Liver (tissue), 8 donors: ENCODE measurements at regions not wholly inside any gene's neighbourhood (a gene's known extent, or its start where the extent isn't known, plus 50 kb on each side); places are given as distances from the start of the nearest gene placed in this dataset.

ENCODE experiments used
- DNase-seq: peaks from one replicate; pipeline ENCODE4 v3.0.0-alpha.2; 2017; ENCODE audit warnings: low spot score
- H3K27ac ChIP-seq, 2 donors: one replicate each; pipeline ENCODE4 v1.7.0; 2013; ENCODE audit warnings: inconsistent platforms in 2 of 2, low read length in 2 of 2, control low read depth in 1 of 2, low read depth in 1 of 2, mild to moderate bottlenecking in 1 of 2
- H3K27me3 ChIP-seq, 4 donors: one replicate each; pipeline versions ENCODE4 v1.6.1 to v1.7.0; 2013; ENCODE audit warnings: low read length in 3 of 4, inconsistent platforms in 1 of 4, mild to moderate bottlenecking in 1 of 4, moderate library complexity in 1 of 4; ENCODE audit not compliant: control insufficient read depth in 4 of 4, insufficient read depth in 4 of 4
- H3K36me3 ChIP-seq, 4 donors: one replicate each; pipeline versions ENCODE4 v1.6.1 to v1.7.0; 2013; ENCODE audit warnings: low read length in 3 of 4, mild to moderate bottlenecking in 3 of 4, low read depth in 1 of 4, moderate library complexity in 1 of 4; ENCODE audit not compliant: control insufficient read depth in 4 of 4, insufficient read depth in 3 of 4
- H3K4me1 ChIP-seq, 4 donors: one replicate each; pipeline versions ENCODE4 v1.6.1 to v1.7.0; 2013; ENCODE audit warnings: low read length in 3 of 4, mild to moderate bottlenecking in 3 of 4, moderate library complexity in 1 of 4; ENCODE audit not compliant: control insufficient read depth in 4 of 4, insufficient read depth in 4 of 4
- H3K4me3 ChIP-seq, 3 donors: one replicate each; pipeline versions ENCODE4 v1.6.1 to v1.7.0; 2013; ENCODE audit warnings: low read length in 3 of 3, control low read depth in 1 of 3, low read depth in 1 of 3, mild to moderate bottlenecking in 1 of 3
- H3K9ac ChIP-seq, 2 donors: one replicate each; pipeline ENCODE4 v1.7.0; 2013; ENCODE audit warnings: low read length in 2 of 2, mild to moderate bottlenecking in 2 of 2, moderate library complexity in 2 of 2, control low read depth in 1 of 2, low read depth in 1 of 2
- H3K9me3 ChIP-seq, 4 donors: one replicate each; pipeline versions ENCODE4 v1.6.1 to v1.7.0; 2013; ENCODE audit warnings: low read length in 3 of 4; ENCODE audit not compliant: control insufficient read depth in 4 of 4
- EGR1 ChIP-seq, 2 donors: IDR thresholded peaks; 2 replicates each; pipeline ENCODE4 v1.6.1; 2016 to 2018; ENCODE audit warnings: antibody characterized with exemption in 2 of 2, low read depth in 2 of 2
- FOXA1 ChIP-seq: IDR thresholded peaks from 2 replicates; pipeline ENCODE4 v1.6.1; 2016; ENCODE audit warnings: antibody characterized with exemption
- FOXA2 ChIP-seq: IDR thresholded peaks from 2 replicates; pipeline ENCODE4 v1.6.1; 2016; ENCODE audit warnings: antibody characterized with exemption
- GABPA ChIP-seq, 2 donors: IDR thresholded peaks in 1 of 2; conservative IDR thresholded peaks in 1 of 2; 2 replicates each; pipeline ENCODE4 v1.6.1; 2016; ENCODE audit warnings: antibody characterized with exemption in 2 of 2, mild to moderate bottlenecking in 1 of 2, moderate library complexity in 1 of 2
- HNF4A ChIP-seq, 2 donors: conservative IDR thresholded peaks; 2 replicates each; pipeline ENCODE4 v1.6.1; 2016; ENCODE audit warnings: antibody characterized with exemption in 2 of 2, mild to moderate bottlenecking in 2 of 2
- HNF4G ChIP-seq: IDR thresholded peaks from 2 replicates; pipeline ENCODE4 v1.6.1; 2016; ENCODE audit warnings: antibody characterized with exemption
- JUND ChIP-seq, 2 donors: IDR thresholded peaks; 2 replicates each; pipeline ENCODE4 v1.6.1; 2016; ENCODE audit warnings: antibody characterized with exemption in 2 of 2
- NR2F2 ChIP-seq: IDR thresholded peaks from 2 replicates; pipeline ENCODE4 v1.6.1; 2016; ENCODE audit warnings: antibody characterized with exemption
- RAD21 ChIP-seq, 2 donors: IDR thresholded peaks; 2 replicates each; pipeline ENCODE4 v1.6.1; 2016; ENCODE audit warnings: antibody characterized with exemption in 2 of 2, mild to moderate bottlenecking in 2 of 2
- SP1 ChIP-seq: IDR thresholded peaks from 2 replicates; pipeline ENCODE4 v1.6.1; 2018; ENCODE audit warnings: antibody characterized with exemption, mild to moderate bottlenecking
- YY1 ChIP-seq: IDR thresholded peaks from 2 replicates; pipeline ENCODE4 v1.6.1; 2016; ENCODE audit warnings: antibody characterized with exemption, mild to moderate bottlenecking
- WGBS: extraction: QIAGEN DNeasy Blood & Tissue Kit; methylation state at CpG from one replicate; pipeline ENCODE4 v1.1.7; 2013; 5-methylcytosine and 5-hydroxymethylcytosine counted together
- TF ChIP-seq, protein P1 (sequence below): IDR thresholded peaks from 2 replicates; pipeline ENCODE4 v1.6.1; 2016; ENCODE audit warnings: antibody characterized with exemption
- TF ChIP-seq, protein P2 (sequence below): fragments of 150-350 bp; IDR thresholded peaks from 2 replicates; pipeline ENCODE4 v1.5.1; 2017; ENCODE audit warnings: improper control_type of control experiment, low read depth, low read length; ENCODE audit not compliant: missing input control
- TF ChIP-seq, protein P3 (sequence below): IDR thresholded peaks from 2 replicates; pipeline ENCODE4 v1.6.1; 2016; ENCODE audit warnings: antibody characterized with exemption
- TF ChIP-seq, protein P4 (sequence below): IDR thresholded peaks from 2 replicates; pipeline ENCODE4 v1.6.1; 2016; ENCODE audit warnings: antibody characterized with exemption, mild to moderate bottlenecking
- donor health status: healthy.
- donor health status: healthy.
- donor health status: healthy.
- donor health status: healthy.
- donor health status: healthy.

DNA sequence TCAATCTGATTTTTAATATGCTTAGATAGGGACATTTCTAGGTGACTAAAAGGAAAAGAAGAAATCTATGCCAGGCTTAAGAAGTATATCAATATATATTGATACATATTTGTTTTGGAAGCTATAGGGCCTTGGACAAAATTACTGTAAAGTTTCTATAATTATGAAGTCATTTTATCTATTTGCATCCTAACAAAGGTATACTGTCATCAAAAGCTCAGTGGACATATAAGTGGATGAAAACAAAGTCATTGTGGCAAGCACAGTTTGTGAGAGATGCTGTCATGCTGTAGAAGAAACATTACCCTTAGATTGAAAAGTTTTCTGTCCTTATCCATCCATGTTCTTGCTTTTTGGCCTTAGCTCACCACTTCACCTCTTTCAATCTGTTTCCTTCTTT is 140.3 kb upstream of the SPEF2 start:
- Histone ChIP-seq H3K9me3 (no peaks in the 10 kb centered on the region), H3K4me1 (peaks cover 0 to 10% (median 6%) of the 10 kb centered on the region in 4 donors), H3K27ac (no peak overlapping the region), H3K4me3 (no peak overlapping the region), H3K36me3 (no peaks in the 10 kb centered on the region), H3K27me3 (no peaks in the 10 kb centered on the region), H3K9ac (no peak overlapping the region)
- TF ChIP-seq SP1 = no peak
- no peak for TF ChIP-seq HNF4A (conservative IDR thresholded peaks at IDR 0.05)
- no peak for TF ChIP-seq JUND (IDR thresholded peaks at IDR 0.05)
- TF ChIP-seq, protein P1, sequence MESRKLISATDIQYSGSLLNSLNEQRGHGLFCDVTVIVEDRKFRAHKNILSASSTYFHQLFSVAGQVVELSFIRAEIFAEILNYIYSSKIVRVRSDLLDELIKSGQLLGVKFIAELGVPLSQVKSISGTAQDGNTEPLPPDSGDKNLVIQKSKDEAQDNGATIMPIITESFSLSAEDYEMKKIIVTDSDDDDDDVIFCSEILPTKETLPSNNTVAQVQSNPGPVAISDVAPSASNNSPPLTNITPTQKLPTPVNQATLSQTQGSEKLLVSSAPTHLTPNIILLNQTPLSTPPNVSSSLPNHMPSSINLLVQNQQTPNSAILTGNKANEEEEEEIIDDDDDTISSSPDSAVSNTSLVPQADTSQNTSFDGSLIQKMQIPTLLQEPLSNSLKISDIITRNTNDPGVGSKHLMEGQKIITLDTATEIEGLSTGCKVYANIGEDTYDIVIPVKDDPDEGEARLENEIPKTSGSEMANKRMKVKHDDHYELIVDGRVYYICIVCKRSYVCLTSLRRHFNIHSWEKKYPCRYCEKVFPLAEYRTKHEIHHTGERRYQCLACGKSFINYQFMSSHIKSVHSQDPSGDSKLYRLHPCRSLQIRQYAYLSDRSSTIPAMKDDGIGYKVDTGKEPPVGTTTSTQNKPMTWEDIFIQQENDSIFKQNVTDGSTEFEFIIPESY = no peak
- TF ChIP-seq FOXA1 = no peak
- no peak for TF ChIP-seq GABPA (IDR thresholded peaks at IDR 0.05 in 1 of 2, conservative IDR thresholded peaks at IDR 0.05 in 1 of 2)
- TF ChIP-seq, protein P2, sequence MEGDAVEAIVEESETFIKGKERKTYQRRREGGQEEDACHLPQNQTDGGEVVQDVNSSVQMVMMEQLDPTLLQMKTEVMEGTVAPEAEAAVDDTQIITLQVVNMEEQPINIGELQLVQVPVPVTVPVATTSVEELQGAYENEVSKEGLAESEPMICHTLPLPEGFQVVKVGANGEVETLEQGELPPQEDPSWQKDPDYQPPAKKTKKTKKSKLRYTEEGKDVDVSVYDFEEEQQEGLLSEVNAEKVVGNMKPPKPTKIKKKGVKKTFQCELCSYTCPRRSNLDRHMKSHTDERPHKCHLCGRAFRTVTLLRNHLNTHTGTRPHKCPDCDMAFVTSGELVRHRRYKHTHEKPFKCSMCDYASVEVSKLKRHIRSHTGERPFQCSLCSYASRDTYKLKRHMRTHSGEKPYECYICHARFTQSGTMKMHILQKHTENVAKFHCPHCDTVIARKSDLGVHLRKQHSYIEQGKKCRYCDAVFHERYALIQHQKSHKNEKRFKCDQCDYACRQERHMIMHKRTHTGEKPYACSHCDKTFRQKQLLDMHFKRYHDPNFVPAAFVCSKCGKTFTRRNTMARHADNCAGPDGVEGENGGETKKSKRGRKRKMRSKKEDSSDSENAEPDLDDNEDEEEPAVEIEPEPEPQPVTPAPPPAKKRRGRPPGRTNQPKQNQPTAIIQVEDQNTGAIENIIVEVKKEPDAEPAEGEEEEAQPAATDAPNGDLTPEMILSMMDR = no peak
- no peak for TF ChIP-seq EGR1 (IDR thresholded peaks at IDR 0.05; ENCODE audit: low read depth in 2 of 2)
- TF ChIP-seq, protein P3, sequence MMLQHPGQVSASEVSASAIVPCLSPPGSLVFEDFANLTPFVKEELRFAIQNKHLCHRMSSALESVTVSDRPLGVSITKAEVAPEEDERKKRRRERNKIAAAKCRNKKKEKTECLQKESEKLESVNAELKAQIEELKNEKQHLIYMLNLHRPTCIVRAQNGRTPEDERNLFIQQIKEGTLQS = no peak
- TF ChIP-seq FOXA2 = no peak
- TF ChIP-seq RAD21 (IDR thresholded peaks at IDR 0.05) = no peak
- TF ChIP-seq YY1 = no peak
- DNase-seq = no peak

DNA sequence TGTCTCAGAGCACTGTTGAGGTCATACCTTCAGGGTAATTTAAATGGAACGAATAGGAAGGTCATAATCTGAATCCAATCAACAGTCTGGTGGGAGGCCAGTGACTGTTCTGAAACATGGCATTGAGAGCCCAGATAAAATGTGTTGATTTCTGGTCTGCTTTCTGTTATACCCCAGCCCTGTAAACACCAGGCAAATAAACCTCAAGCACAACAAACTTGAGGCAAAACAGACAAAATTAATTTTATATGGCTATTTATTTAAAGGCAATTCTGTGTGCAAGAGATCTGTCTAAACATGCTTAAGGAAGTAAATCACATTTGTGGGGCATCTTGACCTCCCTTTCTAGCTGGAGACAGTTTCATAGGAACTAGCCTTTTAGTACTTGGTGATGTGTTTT is 140.9 kb upstream of the SPEF2 start:
- no peak overlapping the region for H3K9ac ChIP-seq
- H3K4me3 ChIP-seq = no peak overlapping the region
- H3K27ac ChIP-seq = no peak overlapping the region
- DNase-seq = no peak
- no peaks in the 10 kb centered on the region for H3K36me3 ChIP-seq
- peaks cover 0 to 10% (median 5%) of the 10 kb centered on the region in 4 donors for H3K4me1 ChIP-seq
- TF ChIP-seq GABPA (IDR thresholded peaks at IDR 0.05 in 1 of 2, conservative IDR thresholded peaks at IDR 0.05 in 1 of 2) (no peak), HNF4G (no peak), SP1 (no peak), YY1 (no peak), NR2F2 (no peak), FOXA2 (no peak), HNF4A (conservative IDR thresholded peaks at IDR 0.05) (no peak), EGR1 (IDR thresholded peaks at IDR 0.05; ENCODE audit: low read depth in 2 of 2) (no peak)
- TF ChIP-seq, protein P2 = no peak
- TF ChIP-seq, protein P4, sequence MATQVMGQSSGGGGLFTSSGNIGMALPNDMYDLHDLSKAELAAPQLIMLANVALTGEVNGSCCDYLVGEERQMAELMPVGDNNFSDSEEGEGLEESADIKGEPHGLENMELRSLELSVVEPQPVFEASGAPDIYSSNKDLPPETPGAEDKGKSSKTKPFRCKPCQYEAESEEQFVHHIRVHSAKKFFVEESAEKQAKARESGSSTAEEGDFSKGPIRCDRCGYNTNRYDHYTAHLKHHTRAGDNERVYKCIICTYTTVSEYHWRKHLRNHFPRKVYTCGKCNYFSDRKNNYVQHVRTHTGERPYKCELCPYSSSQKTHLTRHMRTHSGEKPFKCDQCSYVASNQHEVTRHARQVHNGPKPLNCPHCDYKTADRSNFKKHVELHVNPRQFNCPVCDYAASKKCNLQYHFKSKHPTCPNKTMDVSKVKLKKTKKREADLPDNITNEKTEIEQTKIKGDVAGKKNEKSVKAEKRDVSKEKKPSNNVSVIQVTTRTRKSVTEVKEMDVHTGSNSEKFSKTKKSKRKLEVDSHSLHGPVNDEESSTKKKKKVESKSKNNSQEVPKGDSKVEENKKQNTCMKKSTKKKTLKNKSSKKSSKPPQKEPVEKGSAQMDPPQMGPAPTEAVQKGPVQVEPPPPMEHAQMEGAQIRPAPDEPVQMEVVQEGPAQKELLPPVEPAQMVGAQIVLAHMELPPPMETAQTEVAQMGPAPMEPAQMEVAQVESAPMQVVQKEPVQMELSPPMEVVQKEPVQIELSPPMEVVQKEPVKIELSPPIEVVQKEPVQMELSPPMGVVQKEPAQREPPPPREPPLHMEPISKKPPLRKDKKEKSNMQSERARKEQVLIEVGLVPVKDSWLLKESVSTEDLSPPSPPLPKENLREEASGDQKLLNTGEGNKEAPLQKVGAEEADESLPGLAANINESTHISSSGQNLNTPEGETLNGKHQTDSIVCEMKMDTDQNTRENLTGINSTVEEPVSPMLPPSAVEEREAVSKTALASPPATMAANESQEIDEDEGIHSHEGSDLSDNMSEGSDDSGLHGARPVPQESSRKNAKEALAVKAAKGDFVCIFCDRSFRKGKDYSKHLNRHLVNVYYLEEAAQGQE = no peak
- WGBS = 62% methylated on average over 1 of the region's 1 CpG
- no peaks in the 10 kb centered on the region for H3K9me3 ChIP-seq
- no peaks in the 10 kb centered on the region for H3K27me3 ChIP-seq
